ENCODE measurements at regions not wholly inside any gene's neighbourhood (a gene's known extent, or its start where the extent isn't known, plus 50 kb on each side); places are given as distances from the start of the nearest gene placed in this dataset.
"Not testable (repeated sequence)": the region's sequence is repeated elsewhere in the genome, so short reads cannot be mapped to it uniquely, and the experiment has no call there.

- H3K27ac ChIP-seq, result peak overlapping the region; percentile 100
These were observed 461.9 kb upstream of the PAPPA start for GRCh38 chr9:115691693-115692092.

DNA sequence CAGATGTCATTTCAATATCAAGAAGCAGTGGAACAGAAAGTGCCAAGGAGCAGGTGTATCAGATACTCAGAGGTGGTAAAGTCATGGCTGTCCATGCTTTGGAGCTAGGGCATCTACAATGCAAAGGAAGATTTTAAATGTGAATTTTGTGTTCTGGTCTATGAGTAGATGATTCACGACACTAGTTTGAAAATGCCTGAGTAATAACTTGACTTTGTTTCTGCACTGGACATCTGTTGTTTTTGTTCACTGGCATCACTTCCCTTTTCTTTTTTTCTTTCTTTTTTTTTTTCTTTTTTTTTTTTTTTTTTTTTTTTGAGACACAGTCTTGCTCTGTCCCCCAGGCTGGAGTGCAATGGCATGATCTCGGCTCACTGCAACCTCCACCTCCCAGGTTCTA lies 460.7 kb upstream of the PAPPA start:
- H4K20me1 ChIP-seq (ENCODE audit: insufficient read depth); H3K9me3 ChIP-seq (ENCODE audit: low read depth); H3K4me3 ChIP-seq; H3K79me2 ChIP-seq (ENCODE audit: insufficient read depth); H3K27me3 ChIP-seq (replicated peaks; ENCODE audit: insufficient read depth); H3K9me2 ChIP-seq (ENCODE audit: insufficient read depth); H3K36me3 ChIP-seq (ENCODE audit: low read depth); H2AFZ ChIP-seq: not testable (repeated sequence)
- WGBS, 2 experiments (ENCODE audit: low coverage in 1 of 2, low lambda C conversion rate in 2 of 2, missing lambda C conversion rate in 2 of 2), result 72 to 83% methylated on average over 2 of the region's 2 CpGs
- DNase-seq, result peak; percentile 45
- in situ Hi-C loops (cut with MboI), result loop anchor here (10.0 kb wide), 1 partner anchor 462 kb away; the partner anchor contains the start of gene PAPPA
- Histone ChIP-seq H3K9ac (peak overlapping the region; percentile 88), H3K4me1 (ENCODE audit: insufficient read depth) (peaks cover 46% of the 10 kb centered on the region), H3F3A (ENCODE audit: insufficient read depth) (peaks cover 61% of the 10 kb centered on the region), H3K27ac (peak overlapping the region; percentile 100), H3K4me2 (ENCODE audit: unreplicated experiment) (peak overlapping the region; percentile 17)

More at GRCh38 chr9:115691693-115692092, 461.9 kb upstream of the PAPPA start:
- Histone ChIP-seq H2AFZ (no peak overlapping the region), H3K4me1 (ENCODE audit: insufficient read depth) (peaks cover 46% of the 10 kb centered on the region), H3K27me3 (replicated peaks; ENCODE audit: insufficient read depth) (no peaks in the 10 kb centered on the region), H3K9me2 (ENCODE audit: insufficient read depth) (no peaks in the 10 kb centered on the region), H3K9ac (peak overlapping the region; percentile 88), H4K20me1 (ENCODE audit: insufficient read depth) (no peaks in the 10 kb centered on the region), H3F3A (ENCODE audit: insufficient read depth) (peaks cover 61% of the 10 kb centered on the region), H3K79me2 (ENCODE audit: insufficient read depth) (no peaks in the 10 kb centered on the region), H3K36me3 (ENCODE audit: low read depth) (no peaks in the 10 kb centered on the region), H3K9me3 (ENCODE audit: low read depth) (no peaks in the 10 kb centered on the region), H3K4me2 (ENCODE audit: unreplicated experiment) (peak overlapping the region; percentile 89), H3K4me3 (peak overlapping the region; percentile 51)
- peak; percentile 94 for DNase-seq
- TF ChIP-seq EZH2phosphoT487 (IDR thresholded peaks at IDR 0.05; ENCODE audit: insufficient read depth, low read depth) (no peak), EZH2 (IDR thresholded peaks at IDR 0.05; ENCODE audit: insufficient read depth, poor library complexity, severe bottlenecking) (no peak)
- 5 to 14% methylated on average over 3 of the region's 3 CpGs for WGBS, 2 experiments (ENCODE audit: low coverage in 1 of 2, low lambda C conversion rate in 2 of 2, missing lambda C conversion rate in 2 of 2)
- in situ Hi-C loops (cut with MboI), result loop anchor here (10.0 kb wide), 1 partner anchor 463 kb away; the partner anchor contains the start of gene PAPPA

DNA sequence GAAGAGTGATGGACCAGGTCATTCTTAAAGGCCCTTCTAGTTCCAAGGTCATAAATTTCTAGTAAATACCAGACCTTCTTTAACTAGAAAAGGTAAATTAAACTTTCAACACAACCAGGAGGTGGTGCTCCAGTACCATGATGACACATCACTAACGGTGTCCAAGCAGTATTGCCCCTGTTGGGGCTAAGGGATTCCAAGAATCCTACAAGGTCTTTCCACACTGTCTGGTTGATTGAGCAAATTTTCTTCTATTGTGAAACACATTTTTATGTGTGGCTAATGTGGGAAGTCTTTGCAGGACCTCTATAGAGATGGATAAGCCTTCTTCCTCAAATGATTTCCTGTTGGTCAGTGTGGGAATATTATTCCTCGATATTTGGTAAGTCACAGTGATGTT lies 459.6 kb upstream of the PAPPA start:
- TF ChIP-seq EZH2 (IDR thresholded peaks at IDR 0.05; ENCODE audit: insufficient read depth, poor library complexity, severe bottlenecking) (no peak), EZH2phosphoT487 (IDR thresholded peaks at IDR 0.05; ENCODE audit: insufficient read depth, low read depth) (no peak)
- no peaks in the 10 kb centered on the region for H3K9me3 ChIP-seq (ENCODE audit: low read depth)
- H3K27me3 ChIP-seq (replicated peaks; ENCODE audit: insufficient read depth), result no peaks in the 10 kb centered on the region
- no peak overlapping the region for H2AFZ ChIP-seq
- no peaks in the 10 kb centered on the region for H4K20me1 ChIP-seq (ENCODE audit: insufficient read depth)
- no peaks in the 10 kb centered on the region for H3K79me2 ChIP-seq (ENCODE audit: insufficient read depth)
- no peak overlapping the region for H3K4me3 ChIP-seq
- no peaks in the 10 kb centered on the region for H3K9me2 ChIP-seq (ENCODE audit: insufficient read depth)
- 3 to 6% methylated on average over 2 of the region's 2 CpGs for WGBS, 2 experiments (ENCODE audit: low coverage in 1 of 2, low lambda C conversion rate in 2 of 2, missing lambda C conversion rate in 2 of 2)
- H3K9ac ChIP-seq, result peak overlapping the region; percentile 53
- H3K27ac ChIP-seq, result peak overlapping the region; percentile 100
- peak overlapping the region; percentile 72 for H3K4me2 ChIP-seq (ENCODE audit: unreplicated experiment)
- H3K4me1 ChIP-seq (ENCODE audit: insufficient read depth), result peaks cover 46% of the 10 kb centered on the region
- DNase-seq, result peak; percentile 93
- peaks cover 57% of the 10 kb centered on the region for H3F3A ChIP-seq (ENCODE audit: insufficient read depth)
- in situ Hi-C loops (cut with MboI), result loop anchor here (10.0 kb wide), 1 partner anchor 461 kb away; the partner anchor contains the start of gene PAPPA
- H3K36me3 ChIP-seq (ENCODE audit: low read depth), result no peaks in the 10 kb centered on the region

DNA sequence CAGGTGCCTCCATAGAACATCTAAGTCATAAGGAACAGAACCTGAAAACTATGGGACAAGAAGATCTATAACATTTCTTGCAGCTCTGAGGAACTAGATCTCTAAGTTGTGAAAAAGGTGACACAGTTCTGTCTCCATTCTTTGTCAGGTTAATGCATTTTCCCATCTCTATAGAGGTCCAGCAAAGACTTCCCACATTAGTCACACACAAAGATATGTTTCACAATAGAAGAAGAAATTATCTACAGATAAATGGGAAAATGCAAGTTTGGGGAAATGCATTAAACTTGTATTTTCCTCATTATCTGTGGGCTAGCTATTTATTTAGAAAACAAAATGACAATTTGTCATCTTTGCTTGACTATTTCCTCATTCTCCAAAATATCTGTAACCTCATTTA lies 458.6 kb upstream of the PAPPA start:
- no peaks in the 10 kb centered on the region for H3K27me3 ChIP-seq (replicated peaks; ENCODE audit: insufficient read depth)
- H2AFZ ChIP-seq, result no peak overlapping the region
- no peak overlapping the region for H3K4me3 ChIP-seq
- H3K36me3 ChIP-seq (ENCODE audit: low read depth), result no peaks in the 10 kb centered on the region
- H3K4me1 ChIP-seq (ENCODE audit: insufficient read depth), result peaks cover 46% of the 10 kb centered on the region
- H3K9ac ChIP-seq, result peak overlapping the region; percentile 53
- TF ChIP-seq EZH2 (IDR thresholded peaks at IDR 0.05; ENCODE audit: insufficient read depth, poor library complexity, severe bottlenecking) (no peak), EZH2phosphoT487 (IDR thresholded peaks at IDR 0.05; ENCODE audit: insufficient read depth, low read depth) (no peak)
- H3K9me2 ChIP-seq (ENCODE audit: insufficient read depth), result no peaks in the 10 kb centered on the region
- H3K27ac ChIP-seq, result peak overlapping the region; percentile 100
- in situ Hi-C loops (cut with MboI), result loop anchor here (10.0 kb wide), 1 partner anchor 460 kb away; the partner anchor contains the start of gene PAPPA
- no peaks in the 10 kb centered on the region for H3K9me3 ChIP-seq (ENCODE audit: low read depth)
- peak; percentile 59 for DNase-seq
- H4K20me1 ChIP-seq (ENCODE audit: insufficient read depth), result no peaks in the 10 kb centered on the region
- H3K4me2 ChIP-seq (ENCODE audit: unreplicated experiment), result peak overlapping the region; percentile 72
- peaks cover 47% of the 10 kb centered on the region for H3F3A ChIP-seq (ENCODE audit: insufficient read depth)
- H3K79me2 ChIP-seq (ENCODE audit: insufficient read depth), result no peaks in the 10 kb centered on the region

DNA sequence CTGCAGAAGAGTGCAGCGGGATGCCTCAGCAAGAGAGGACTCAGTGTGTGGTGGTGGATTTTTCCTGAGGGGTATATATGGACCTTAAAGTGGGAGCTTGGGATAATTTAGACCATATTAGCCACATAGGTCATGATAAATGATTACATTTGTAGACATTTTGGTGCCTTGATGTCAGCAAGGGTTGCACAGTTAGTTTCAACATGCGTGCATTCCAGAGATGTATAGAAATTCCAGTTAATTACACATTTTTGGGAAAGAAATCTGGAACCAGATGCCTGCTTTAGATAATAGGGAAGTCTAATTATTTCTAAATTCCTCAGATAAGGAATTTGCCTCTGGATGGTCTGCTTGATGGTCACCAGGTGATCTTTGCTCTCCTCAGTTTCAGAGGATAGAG lies 440.6 kb upstream of the PAPPA start:
- Histone ChIP-seq H3F3A (ENCODE audit: insufficient read depth) (peaks cover 36% of the 10 kb centered on the region), H3K9me2 (ENCODE audit: insufficient read depth) (peaks cover 12% of the 10 kb centered on the region; the same call in 1 of the 2 replicates), H3K27me3 (replicated peaks; ENCODE audit: insufficient read depth) (no peaks in the 10 kb centered on the region), H4K20me1 (ENCODE audit: insufficient read depth) (no peaks in the 10 kb centered on the region), H3K4me3 (no peak overlapping the region), H3K4me1 (ENCODE audit: insufficient read depth) (peaks cover 29% of the 10 kb centered on the region), H3K9ac (no peak overlapping the region), H3K36me3 (ENCODE audit: low read depth) (no peaks in the 10 kb centered on the region), H3K9me3 (ENCODE audit: low read depth) (no peaks in the 10 kb centered on the region), H2AFZ (no peak overlapping the region), H3K79me2 (ENCODE audit: insufficient read depth) (no peaks in the 10 kb centered on the region), H3K4me2 (ENCODE audit: unreplicated experiment) (no peak overlapping the region), H3K27ac (peak overlapping the region; percentile 48)
- no peak for DNase-seq
- in situ Hi-C loops (cut with MboI), result no loop called here
- TF ChIP-seq EZH2phosphoT487 (IDR thresholded peaks at IDR 0.05; ENCODE audit: insufficient read depth, low read depth) (no peak), EZH2 (IDR thresholded peaks at IDR 0.05; ENCODE audit: insufficient read depth, poor library complexity, severe bottlenecking) (no peak)
- WGBS, 2 experiments (ENCODE audit: low coverage in 1 of 2, low lambda C conversion rate in 2 of 2, missing lambda C conversion rate in 2 of 2), result 95 to 97% methylated on average over 2 of the region's 2 CpGs
